SK-N-SH (cell line): ENCODE measurements at regions not wholly inside any gene's neighbourhood (a gene's known extent, or its start where the extent isn't known, plus 50 kb on each side); places are given as distances from the start of the nearest gene placed in this dataset.
A peak's percentile ranks its signal among the peaks of the same experiment; 100 is the strongest.

Source experiments
- CTCF ChIA-PET: fragments of 300-600, 350-600 bp; formaldehyde crosslinking; extraction: SDS; loops from one replicate; lab custom pipeline; 2021; lab: Yijun Ruan, JAX
- POLR2A ChIA-PET: fragments of 350-600 bp; sonication (Branson Sonifier 250); formaldehyde crosslinking; extraction: SDS; loops from one replicate; lab custom pipeline; 2020; ENCODE audit warnings: antibody characterized with exemption, inconsistent platforms; lab: Yijun Ruan, JAX
- DNase-seq: peaks from one replicate; pipeline ENCODE4 v3.0.0; 2012
- H2AFZ ChIP-seq: fragments of 200-600 bp; sonication (generic); 2 replicates; pipeline ENCODE4 v1.8.1; 2016; ENCODE audit warnings: antibody characterized with exemption, mild to moderate bottlenecking, low read depth
- H3F3A ChIP-seq: fragments of 200-600 bp; sonication (generic); replicated peaks from 2 replicates; pipeline ENCODE3; 2016; ENCODE audit warnings: antibody characterized with exemption, mild to moderate bottlenecking; ENCODE audit not compliant: insufficient read depth
- H3K27ac ChIP-seq, 2 experiments: fragments of 200-500 bp in 1 of 2; fragments of 200-600 bp in 1 of 2; sonication (Bioruptor generic) in 1 of 2; sonication (generic), shearing (Covaris generic) in 1 of 2; 2 replicates each; pipeline versions ENCODE4 v1.5.1 to v1.6.1; 2014 to 2016; ENCODE audit warnings: low read depth in 2 of 2, inconsistent platforms in 1 of 2, low read length in 1 of 2, mild to moderate bottlenecking in 1 of 2, mixed read lengths in 1 of 2
- H3K27me3 ChIP-seq: fragments of 200-600 bp; sonication (generic), shearing (Covaris generic); 2 replicates; pipeline ENCODE4 v1.6.1; 2016; ENCODE audit warnings: mixed run types; ENCODE audit not compliant: insufficient read depth
- H3K36me3 ChIP-seq, 2 experiments: fragments of 200-500 bp in 1 of 2; fragments of 200-600 bp in 1 of 2; sonication (Bioruptor generic) in 1 of 2; sonication (generic) in 1 of 2; replicated peaks in 1 of 2; 2 replicates each; pipeline versions ENCODE3 to v1.5.1; 2014 to 2016; ENCODE audit warnings: low read length in 1 of 2, mild to moderate bottlenecking in 1 of 2; ENCODE audit not compliant: insufficient read depth in 2 of 2, control insufficient read depth in 1 of 2
- H3K4me1 ChIP-seq, 2 experiments: fragments of 200-500 bp in 1 of 2; fragments of 200-600 bp in 1 of 2; sonication (Bioruptor generic) in 1 of 2; sonication (generic), shearing (Covaris generic) in 1 of 2; 2 replicates each; pipeline versions ENCODE4 v1.5.1 to v1.6.1; 2014 to 2016; ENCODE audit warnings: low read depth in 1 of 2, low read length in 1 of 2, mixed run types in 1 of 2; ENCODE audit not compliant: insufficient read depth in 2 of 2, control insufficient read depth in 1 of 2
- H3K4me2 ChIP-seq: fragments of 200-600 bp; sonication (generic), shearing (Covaris generic); 2 replicates; pipeline ENCODE4 v1.6.1; 2017; ENCODE audit warnings: mixed run types
- H3K4me3 ChIP-seq, 2 experiments: fragments of 200-500 bp in 1 of 2; fragments of 200-600 bp in 1 of 2; sonication (Bioruptor generic) in 1 of 2; sonication (generic), shearing (Covaris generic) in 1 of 2; 2 replicates each; pipeline versions ENCODE4 v1.5.1 to v1.8.1; 2014 to 2016; ENCODE audit warnings: low read depth in 2 of 2, inconsistent platforms in 1 of 2, low read length in 1 of 2, mild to moderate bottlenecking in 1 of 2, mixed read lengths in 1 of 2, moderate library complexity in 1 of 2
- H3K79me2 ChIP-seq: fragments of 200-600 bp; sonication (generic); 2 replicates; pipeline ENCODE4 v1.8.1; 2017; ENCODE audit warnings: mild to moderate bottlenecking; ENCODE audit not compliant: insufficient read depth
- H3K9ac ChIP-seq: fragments of 200-600 bp; sonication (generic); 2 replicates; pipeline ENCODE4 v1.6.1; 2017; ENCODE audit warnings: mixed run types
- H3K9me2 ChIP-seq: fragments of 200-600 bp; sonication (generic); 2 replicates; pipeline ENCODE4 v1.6.1; 2017; ENCODE audit warnings: mixed run types
- H3K9me3 ChIP-seq: fragments of 200-600 bp; sonication (generic); 2 replicates; pipeline ENCODE4 v1.6.1; 2017; ENCODE audit warnings: mixed run types, mild to moderate bottlenecking, moderate library complexity
- H4K20me1 ChIP-seq: fragments of 200-600 bp; sonication (generic); 2 replicates; pipeline ENCODE4 v1.6.1; 2017; ENCODE audit warnings: mild to moderate bottlenecking, mixed run types; ENCODE audit not compliant: insufficient read depth
- CHD2 ChIP-seq: fragments of 150-350 bp; IDR thresholded peaks from 2 replicates; pipeline ENCODE4 v1.6.1; 2018; ENCODE audit warnings: low read length; ENCODE audit not compliant: partially characterized antibody
- CTCF ChIP-seq: fragments of 200-600 bp; sonication (generic); IDR thresholded peaks from 2 replicates; pipeline ENCODE4 v1.6.1; 2017; ENCODE audit warnings: antibody characterized with exemption, mild to moderate bottlenecking, moderate library complexity
- ELF1 ChIP-seq: IDR thresholded peaks from 2 replicates; pipeline ENCODE4 v1.4.0; 2012
- EP300 ChIP-seq, 2 experiments: IDR thresholded peaks; 2 replicates each; pipeline versions ENCODE4 v1.4.0 to v1.6.1; 2012; ENCODE audit warnings: borderline replicate concordance in 1 of 2, low read depth in 1 of 2, low read length in 1 of 2
- EZH2phosphoT487 ChIP-seq: fragments of 200-600 bp; sonication (generic); IDR thresholded peaks from 2 replicates; pipeline ENCODE4 v1.6.1; 2017; ENCODE audit warnings: low read depth, mixed run types, mild to moderate bottlenecking, antibody characterized with exemption, moderate library complexity, borderline replicate concordance
- FOXM1 ChIP-seq: IDR thresholded peaks from 2 replicates; pipeline ENCODE4 v1.4.0; 2012; ENCODE audit warnings: low read depth, mild to moderate bottlenecking
- GABPA ChIP-seq: IDR thresholded peaks from 2 replicates; pipeline ENCODE4 v1.4.0; 2012; ENCODE audit warnings: low read depth, mild to moderate bottlenecking
- GATA2 ChIP-seq: sonication (generic); formaldehyde crosslinking; IDR thresholded peaks from 2 replicates; pipeline ENCODE4 v1.5.0; 2020; ENCODE audit warnings: mild to moderate bottlenecking, missing genetic modification reagents
- MAX ChIP-seq: IDR thresholded peaks from 2 replicates; pipeline ENCODE4 v1.4.0; 2012; ENCODE audit warnings: low read depth
- MXI1 ChIP-seq: IDR thresholded peaks from 2 replicates; pipeline ENCODE4 v1.6.1; 2012; ENCODE audit warnings: mild to moderate bottlenecking, low read depth, low read length, improper control_type of control experiment
- NFIC ChIP-seq: IDR thresholded peaks from 2 replicates; pipeline ENCODE4 v1.4.0; 2012; ENCODE audit warnings: borderline replicate concordance
- NRF1 ChIP-seq: IDR thresholded peaks from 2 replicates; pipeline ENCODE4 v1.6.1; 2012; ENCODE audit warnings: low read depth, mild to moderate bottlenecking, low read length
- PBX3 ChIP-seq: IDR thresholded peaks from 2 replicates; pipeline ENCODE4; 2012
- RAD21 ChIP-seq: IDR thresholded peaks from 2 replicates; pipeline ENCODE4 v1.6.1; 2012; ENCODE audit warnings: mild to moderate bottlenecking, low read length
- RXRA ChIP-seq: IDR thresholded peaks from 2 replicates; pipeline ENCODE4 v1.4.0; 2012; ENCODE audit warnings: low read depth, mild to moderate bottlenecking, borderline replicate concordance
- SIN3A ChIP-seq: IDR thresholded peaks from 2 replicates; pipeline ENCODE4 v1.6.1; 2012; ENCODE audit warnings: low read depth, mild to moderate bottlenecking, low read length, moderate library complexity, borderline replicate concordance
- SMC3 ChIP-seq: IDR thresholded peaks from 2 replicates; pipeline ENCODE4 v1.6.1; 2012; ENCODE audit warnings: low read depth, low read length, improper control_type of control experiment
- TCF12 ChIP-seq: IDR thresholded peaks from 2 replicates; pipeline ENCODE4 v1.4.0; 2012
- USF1 ChIP-seq: IDR thresholded peaks from 2 replicates; pipeline ENCODE4 v1.4.0; 2012; ENCODE audit warnings: low read depth, borderline replicate concordance
- WGBS: methylation state at CpG from one replicate; pipeline ENCODE4 v1.1.6; 2017; ENCODE audit warnings: low lambda C conversion rate; 5-methylcytosine and 5-hydroxymethylcytosine counted together

GRCh38 chr15:66862111-66862939, 160.3 kb downstream of the SMAD6 start:
- no peak overlapping the region for H3K9ac ChIP-seq
- H3K9me2 ChIP-seq = no peaks in the 10 kb centered on the region
- H3K4me2 ChIP-seq = no peak overlapping the region
- no peak overlapping the region for H3K4me3 ChIP-seq
- H3K27ac ChIP-seq = no peak overlapping the region
- no peaks in the 10 kb centered on the region for H3K9me3 ChIP-seq
- H3K79me2 ChIP-seq = peaks cover 4% of the 10 kb centered on the region; the same call in 1 of the 2 replicates
- H4K20me1 ChIP-seq = no peaks in the 10 kb centered on the region
- H2AFZ ChIP-seq = no peak overlapping the region
- CTCF ChIA-PET = interaction anchor here (0.6 to 3.3 kb wide), 17 partner anchors 11 to 259 kb away, joined by 3 to 28 read pairs (median 4); no protein-coding TSS in a partner anchor
- no peak for DNase-seq
- peaks cover 0 to 13% of the 10 kb centered on the region in 2 experiments; a peak in 3 of 4 replicates for H3K4me1 ChIP-seq
- H3K36me3 ChIP-seq = no peaks in the 10 kb centered on the region
- TF ChIP-seq NRF1 (no peak), RXRA (no peak), MAX (no peak), FOXM1 (no peak), MXI1 (no peak), NFIC (no peak), ELF1 (no peak), GATA2 (CRISPR knock-in tag) (no peak), EP300 (IDR thresholded peaks at IDR 0.05; ENCODE audit: borderline replicate concordance in 1 of 2, low read depth in 1 of 2, low read length in 1 of 2) (no peak), EZH2phosphoT487 (no peak), SIN3A (no peak), GABPA (no peak), PBX3 (no peak)
- POLR2A ChIA-PET = no interaction called here
- WGBS = 86% methylated on average over 10 of the region's 10 CpGs
- H3F3A ChIP-seq = peaks cover 13% of the 10 kb centered on the region
- H3K27me3 ChIP-seq = no peaks in the 10 kb centered on the region

GRCh38 chr15:66862940-66863335, 160.9 kb downstream of the SMAD6 start:
- peaks cover 0 to under 1% of the 10 kb centered on the region in 2 experiments for H3K36me3 ChIP-seq
- no peak overlapping the region for H3K4me3 ChIP-seq
- peaks cover 0 to 13% of the 10 kb centered on the region in 2 experiments; a peak in 3 of 4 replicates for H3K4me1 ChIP-seq
- no peak overlapping the region for H3K9ac ChIP-seq
- TF ChIP-seq CHD2 (peak; percentile 32), CTCF (peak; percentile 94), MXI1 (0 out of 2 replicates have a peak, but pooled peaks have one; percentile 42), SMC3 (peak; percentile 86), USF1 (no peak), TCF12 (no peak), RAD21 (peak; percentile 72), RXRA (no peak)
- peak; percentile 78 for DNase-seq
- peaks cover 13% of the 10 kb centered on the region for H3F3A ChIP-seq
- H3K9me3 ChIP-seq = no peaks in the 10 kb centered on the region
- H3K27ac ChIP-seq = no peak overlapping the region
- no peaks in the 10 kb centered on the region for H3K27me3 ChIP-seq
- CTCF ChIA-PET = interaction anchor here (0.6 to 2.1 kb wide), 19 partner anchors 9 to 269 kb away, joined by 3 to 13 read pairs (median 4); no protein-coding TSS in a partner anchor
- no peak overlapping the region for H3K4me2 ChIP-seq
- POLR2A ChIA-PET = no interaction called here
- WGBS = 8% methylated on average over 9 of the region's 9 CpGs
- no peaks in the 10 kb centered on the region for H4K20me1 ChIP-seq
- H3K79me2 ChIP-seq = no peaks in the 10 kb centered on the region
- no peaks in the 10 kb centered on the region for H3K9me2 ChIP-seq
- H2AFZ ChIP-seq = no peak overlapping the region
